ENCODE measurements at regions not wholly inside any gene's neighbourhood (a gene's known extent, or its start where the extent isn't known, plus 50 kb on each side); places are given as distances from the start of the nearest gene placed in this dataset.

DNA sequence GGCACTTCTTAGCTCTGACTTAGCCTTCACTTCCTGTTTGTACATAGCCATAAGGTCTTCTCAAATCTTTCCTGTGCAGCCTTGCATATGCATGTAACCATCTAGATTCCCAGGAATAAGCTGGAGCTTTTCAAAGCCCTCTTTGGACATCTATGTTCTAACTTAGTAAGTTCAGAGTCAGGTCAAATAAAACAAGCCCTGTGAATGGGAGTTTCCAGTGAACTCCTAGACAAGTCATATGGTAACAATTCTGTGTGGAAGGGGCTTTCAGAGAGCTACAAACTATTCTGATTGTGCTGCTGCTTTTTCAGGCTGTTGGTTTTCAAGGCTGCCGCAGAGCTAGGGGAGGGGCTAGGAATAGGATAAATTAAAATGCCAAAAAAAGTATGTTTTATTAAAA lies 208.4 kb upstream of the AKR1E2 start:
- Mint-ChIP-seq H3K27ac (ENCODE audit: low read depth, unreplicated experiment) (no peak overlapping the region), H3K4me1 (ENCODE audit: insufficient read depth, unreplicated experiment) (no peaks in the 10 kb centered on the region), H3K9me3 (ENCODE audit: unreplicated experiment) (peaks cover 6% of the 10 kb centered on the region), H3K36me3 (ENCODE audit: insufficient read depth, unreplicated experiment) (no peaks in the 10 kb centered on the region), H3K4me3 (ENCODE audit: unreplicated experiment) (no peak overlapping the region), H3K27me3 (ENCODE audit: insufficient read depth, unreplicated experiment) (no peaks in the 10 kb centered on the region)
- CTCF ChIA-PET = interaction anchor here (0.6 kb wide), 1 partner anchor 804 kb away, joined by 6 read pairs; no protein-coding TSS in a partner anchor
- TF ChIP-seq, protein P1, sequence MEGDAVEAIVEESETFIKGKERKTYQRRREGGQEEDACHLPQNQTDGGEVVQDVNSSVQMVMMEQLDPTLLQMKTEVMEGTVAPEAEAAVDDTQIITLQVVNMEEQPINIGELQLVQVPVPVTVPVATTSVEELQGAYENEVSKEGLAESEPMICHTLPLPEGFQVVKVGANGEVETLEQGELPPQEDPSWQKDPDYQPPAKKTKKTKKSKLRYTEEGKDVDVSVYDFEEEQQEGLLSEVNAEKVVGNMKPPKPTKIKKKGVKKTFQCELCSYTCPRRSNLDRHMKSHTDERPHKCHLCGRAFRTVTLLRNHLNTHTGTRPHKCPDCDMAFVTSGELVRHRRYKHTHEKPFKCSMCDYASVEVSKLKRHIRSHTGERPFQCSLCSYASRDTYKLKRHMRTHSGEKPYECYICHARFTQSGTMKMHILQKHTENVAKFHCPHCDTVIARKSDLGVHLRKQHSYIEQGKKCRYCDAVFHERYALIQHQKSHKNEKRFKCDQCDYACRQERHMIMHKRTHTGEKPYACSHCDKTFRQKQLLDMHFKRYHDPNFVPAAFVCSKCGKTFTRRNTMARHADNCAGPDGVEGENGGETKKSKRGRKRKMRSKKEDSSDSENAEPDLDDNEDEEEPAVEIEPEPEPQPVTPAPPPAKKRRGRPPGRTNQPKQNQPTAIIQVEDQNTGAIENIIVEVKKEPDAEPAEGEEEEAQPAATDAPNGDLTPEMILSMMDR (IDR thresholded peaks at IDR 0.05; ENCODE audit: unreplicated experiment) = no peak
- no peak for DNase-seq (ENCODE audit: unreplicated experiment)
- POLR2A ChIA-PET = interaction anchor here (0.6 kb wide), 1 partner anchor 1356 kb away, joined by 4 read pairs; no protein-coding TSS in a partner anchor
- no TSS peak for BruUV-seq (replicated peaks)
- intact Hi-C loops (cut with micrococcal nuclease) = no loop called here

GRCh38 chr10:4615042-4615441 lies 211.0 kb upstream of the AKR1E2 start:
- H3K36me3 Mint-ChIP-seq (ENCODE audit: insufficient read depth, unreplicated experiment) = no peaks in the 10 kb centered on the region
- BruUV-seq (replicated peaks) = no TSS peak
- POLR2A ChIA-PET = no interaction called here
- H3K27ac Mint-ChIP-seq (ENCODE audit: low read depth, unreplicated experiment) = no peak overlapping the region
- no peak overlapping the region for H3K4me3 Mint-ChIP-seq (ENCODE audit: unreplicated experiment)
- H3K4me1 Mint-ChIP-seq (ENCODE audit: insufficient read depth, unreplicated experiment) = no peaks in the 10 kb centered on the region
- no peaks in the 10 kb centered on the region for H3K27me3 Mint-ChIP-seq (ENCODE audit: insufficient read depth, unreplicated experiment)
- TF ChIP-seq, protein P1 (IDR thresholded peaks at IDR 0.05; ENCODE audit: unreplicated experiment) = no peak
- DNase-seq (ENCODE audit: unreplicated experiment) = no peak
- H3K9me3 Mint-ChIP-seq (ENCODE audit: unreplicated experiment) = peaks cover 6% of the 10 kb centered on the region
- CTCF ChIA-PET = no interaction called here
- intact Hi-C loops (cut with micrococcal nuclease) = no loop called here

- no peaks in the 10 kb centered on the region for H3K9me3 Mint-ChIP-seq (ENCODE audit: unreplicated experiment)
- ChIA-PET CTCF (interaction anchor here (0.6 kb wide), 1 partner anchor 1204 kb away, joined by 4 read pairs; no protein-coding TSS in a partner anchor), POLR2A (no interaction called here)
- no peaks in the 10 kb centered on the region for H3K27me3 Mint-ChIP-seq (ENCODE audit: insufficient read depth, unreplicated experiment)
- TF ChIP-seq, protein P1 (IDR thresholded peaks at IDR 0.05; ENCODE audit: unreplicated experiment) = no peak
- no peak for DNase-seq (ENCODE audit: unreplicated experiment)
- no peak overlapping the region for H3K27ac Mint-ChIP-seq (ENCODE audit: low read depth, unreplicated experiment)
- BruUV-seq (replicated peaks) = no TSS peak
- H3K36me3 Mint-ChIP-seq (ENCODE audit: insufficient read depth, unreplicated experiment) = no peaks in the 10 kb centered on the region
- intact Hi-C loops (cut with micrococcal nuclease) = no loop called here
- H3K4me1 Mint-ChIP-seq (ENCODE audit: insufficient read depth, unreplicated experiment) = no peaks in the 10 kb centered on the region
- H3K4me3 Mint-ChIP-seq (ENCODE audit: unreplicated experiment) = no peak overlapping the region
Observed at GRCh38 chr10:4609251-4609650, 216.8 kb upstream of the AKR1E2 start.

GRCh38 chr10:4607681-4608080 lies 218.3 kb upstream of the AKR1E2 start:
- POLR2A ChIA-PET = no interaction called here
- BruUV-seq (replicated peaks) = no TSS peak
- CTCF ChIA-PET = no interaction called here
- H3K27me3 Mint-ChIP-seq (ENCODE audit: insufficient read depth, unreplicated experiment) = no peaks in the 10 kb centered on the region
- H3K27ac Mint-ChIP-seq (ENCODE audit: low read depth, unreplicated experiment) = no peak overlapping the region
- no peak overlapping the region for H3K4me3 Mint-ChIP-seq (ENCODE audit: unreplicated experiment)
- intact Hi-C loops (cut with micrococcal nuclease) = no loop called here
- no peaks in the 10 kb centered on the region for H3K9me3 Mint-ChIP-seq (ENCODE audit: unreplicated experiment)
- TF ChIP-seq, protein P1 (IDR thresholded peaks at IDR 0.05; ENCODE audit: unreplicated experiment) = no peak
- no peak for DNase-seq (ENCODE audit: unreplicated experiment)
- no peaks in the 10 kb centered on the region for H3K36me3 Mint-ChIP-seq (ENCODE audit: insufficient read depth, unreplicated experiment)
- H3K4me1 Mint-ChIP-seq (ENCODE audit: insufficient read depth, unreplicated experiment) = no peaks in the 10 kb centered on the region
